Esophagus muscularis mucosa (tissue), 4 donors: ENCODE measurements at regions not wholly inside any gene's neighbourhood (a gene's known extent, or its start where the extent isn't known, plus 50 kb on each side); places are given as distances from the start of the nearest gene placed in this dataset.

Source experiments
- CTCF ChIP-seq, 3 experiments: fragments of 200-600 bp in 2 of 3; fragments of 450-650 bp in 1 of 3; sonication (generic) in 2 of 3; IDR thresholded peaks; one replicate each; pipeline ENCODE4 v1.5.1; 2017 to 2019; ENCODE audit warnings: antibody characterized with exemption in 3 of 3, mild to moderate bottlenecking in 2 of 3, moderate library complexity in 1 of 3
- EP300 ChIP-seq: sonication (generic); formaldehyde crosslinking; IDR thresholded peaks from one replicate; pipeline ENCODE4 v1.6.1; 2017; ENCODE audit warnings: antibody characterized with exemption
- POLR2A ChIP-seq: fragments of 450-650 bp; IDR thresholded peaks from one replicate; pipeline ENCODE4 v1.6.1; 2017; ENCODE audit warnings: antibody characterized with exemption, moderate library complexity, mild to moderate bottlenecking, low read depth
- POLR2AphosphoS5 ChIP-seq, 2 donors: sonication (generic); formaldehyde crosslinking; IDR thresholded peaks; one replicate each; pipeline ENCODE4 v1.6.1; 2017; ENCODE audit warnings: antibody characterized with exemption in 2 of 2

GRCh38 chr6:148287623-148288333 is 54.9 kb upstream of the SASH1 start:
- no peak for TF ChIP-seq CTCF (IDR thresholded peaks at IDR 0.05)
- no peak for TF ChIP-seq POLR2A
- TF ChIP-seq POLR2AphosphoS5 (IDR thresholded peaks at IDR 0.05), result no peak
- no peak for TF ChIP-seq EP300
